ENCODE measurements at regions not wholly inside any gene's neighbourhood (a gene's known extent, or its start where the extent isn't known, plus 50 kb on each side); places are given as distances from the start of the nearest gene placed in this dataset.
A peak's percentile ranks its signal among the peaks of the same experiment; 100 is the strongest.

- DNase-seq (ENCODE audit: extremely low read depth, low read depth): no peak
- no peak overlapping the region for H3K4me3 ChIP-seq (replicated peaks; ENCODE audit: low read depth, low read length)
- no peak for TF ChIP-seq CTCF (IDR thresholded peaks at IDR 0.05; ENCODE audit: low read depth, low read length, missing control alignments)
These were observed 559.8 kb downstream of the TLL1 start for GRCh38 chr4:166432842-166433241.

DNA sequence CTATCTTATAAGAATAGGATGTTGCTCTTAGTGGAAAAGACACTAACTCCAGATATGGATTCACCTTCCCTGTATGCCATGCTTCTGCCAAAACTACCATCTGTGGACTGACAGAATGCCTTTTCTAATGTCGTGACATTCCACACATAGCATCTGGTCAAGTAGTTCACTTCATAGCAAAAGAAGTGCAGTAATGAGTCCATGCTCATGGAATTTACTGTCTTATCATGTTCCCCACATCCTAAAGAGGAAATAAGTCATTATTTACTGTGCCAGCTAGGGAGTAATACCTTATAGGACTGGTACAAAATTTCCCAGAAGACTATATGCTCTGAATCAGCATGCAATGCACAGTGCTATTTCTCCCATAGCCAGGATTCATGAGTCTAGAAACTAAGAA, 562.4 kb downstream of the TLL1 start:
- DNase-seq (ENCODE audit: extremely low read depth, low read depth): peak; percentile 15
- no peak overlapping the region for H3K4me3 ChIP-seq (replicated peaks; ENCODE audit: low read depth, low read length)
- TF ChIP-seq CTCF (IDR thresholded peaks at IDR 0.05; ENCODE audit: low read depth, low read length, missing control alignments): no peak

GRCh38 chr4:166458756-166459155, 585.7 kb downstream of the TLL1 start:
- DNase-seq (ENCODE audit: extremely low read depth, low read depth): no peak
- TF ChIP-seq CTCF (IDR thresholded peaks at IDR 0.05; ENCODE audit: low read depth, low read length, missing control alignments): no peak

DNA sequence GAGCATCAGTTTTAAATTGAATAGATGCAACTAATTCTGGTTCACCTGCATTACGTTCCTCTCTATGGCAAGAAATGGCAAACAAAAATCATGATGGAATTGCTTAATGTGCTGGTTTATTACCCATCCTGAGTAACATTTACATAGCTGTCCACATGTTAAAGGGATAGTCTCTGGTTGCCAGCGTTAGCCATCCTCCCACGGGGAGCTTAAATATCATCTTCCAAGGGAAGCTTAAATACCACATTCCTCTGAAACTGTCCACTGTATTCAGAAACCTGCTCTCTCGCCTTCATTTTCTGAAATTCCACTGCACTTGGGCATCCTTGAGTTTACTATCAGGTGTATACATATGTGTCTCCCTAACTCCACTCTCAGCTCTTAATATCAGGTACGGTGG, 586.6 kb downstream of the TLL1 start:
- no peak for DNase-seq (ENCODE audit: extremely low read depth, low read depth)
- no peak for TF ChIP-seq CTCF (IDR thresholded peaks at IDR 0.05; ENCODE audit: low read depth, low read length, missing control alignments)
- no peak overlapping the region for H3K4me3 ChIP-seq (replicated peaks; ENCODE audit: low read depth, low read length)

More at GRCh38 chr4:166458756-166459155, 585.7 kb downstream of the TLL1 start:
- H3K4me3 ChIP-seq (replicated peaks; ENCODE audit: low read depth, low read length): no peak overlapping the region

GRCh38 chr4:166460769-166461550, 587.9 kb downstream of the TLL1 start:
- no peak for DNase-seq (ENCODE audit: extremely low read depth, low read depth)
- no peak overlapping the region for H3K4me3 ChIP-seq (replicated peaks; ENCODE audit: low read depth, low read length)
- TF ChIP-seq CTCF (IDR thresholded peaks at IDR 0.05; ENCODE audit: low read depth, low read length, missing control alignments): no peak

DNA sequence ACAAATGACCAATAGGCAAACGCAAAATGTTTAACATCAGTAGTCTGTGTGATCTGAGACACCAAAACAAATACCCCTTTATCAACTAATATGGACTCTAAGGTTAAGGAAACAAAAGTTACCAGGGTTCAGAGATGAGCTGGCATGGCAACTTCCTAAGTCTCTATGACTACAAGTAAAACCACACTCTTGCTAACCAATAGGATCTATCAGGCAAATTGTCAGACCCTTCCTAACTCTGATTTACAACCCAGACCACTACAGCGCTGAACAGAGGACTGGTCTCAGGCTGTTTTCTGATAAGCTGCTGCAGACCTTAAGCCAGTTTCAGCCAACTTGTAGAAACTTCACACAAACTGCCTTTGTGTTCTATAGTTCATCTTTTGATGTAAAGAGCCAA, 608.0 kb downstream of the TLL1 start:
- DNase-seq (ENCODE audit: extremely low read depth, low read depth): no peak
- H3K4me3 ChIP-seq (replicated peaks; ENCODE audit: low read depth, low read length): no peak overlapping the region
- TF ChIP-seq CTCF (IDR thresholded peaks at IDR 0.05; ENCODE audit: low read depth, low read length, missing control alignments): no peak

DNA sequence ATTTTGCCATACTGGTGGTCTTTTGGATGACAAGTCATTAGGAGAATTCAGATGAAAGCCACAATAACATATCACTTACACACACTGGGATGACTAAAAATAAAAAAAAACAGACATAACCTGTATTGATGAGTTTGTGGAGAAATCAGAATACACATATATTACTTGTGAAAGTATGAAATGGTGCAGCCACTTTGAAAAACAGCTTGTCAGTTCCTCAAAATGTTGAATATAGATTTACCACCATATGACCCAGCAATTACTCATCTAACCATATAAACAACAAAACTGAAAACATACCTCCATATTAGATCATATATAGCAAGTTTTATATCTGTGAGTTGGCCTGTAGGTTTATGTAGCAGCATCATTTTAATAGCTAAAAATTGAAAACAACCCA, 608.7 kb downstream of the TLL1 start:
- H3K4me3 ChIP-seq (replicated peaks; ENCODE audit: low read depth, low read length): no peak overlapping the region
- DNase-seq (ENCODE audit: extremely low read depth, low read depth): no peak
- no peak for TF ChIP-seq CTCF (IDR thresholded peaks at IDR 0.05; ENCODE audit: low read depth, low read length, missing control alignments)

Data from HFF-Myc (cell line).